KMS-11 (cell line): ENCODE measurements at regions not wholly inside any gene's neighbourhood (a gene's known extent, or its start where the extent isn't known, plus 50 kb on each side); places are given as distances from the start of the nearest gene placed in this dataset.

Source experiments
- H2AFZ ChIP-seq: fragments of 200-600 bp; sonication (generic); 2 replicates; pipeline ENCODE4 v1.6.1; 2016; ENCODE audit warnings: antibody characterized with exemption, mixed run types, low read depth
- H3K27ac ChIP-seq: fragments of 200-600 bp; sonication (generic); 2 replicates; pipeline ENCODE4 v1.6.1; 2016; ENCODE audit warnings: mild to moderate bottlenecking, mixed run types
- H3K27me3 ChIP-seq: fragments of 200-600 bp; sonication (generic); 2 replicates; pipeline ENCODE4 v1.6.1; 2017; ENCODE audit warnings: mild to moderate bottlenecking, low read depth, mixed run types, moderate library complexity; ENCODE audit not compliant: insufficient read depth
- H3K36me3 ChIP-seq: fragments of 200-600 bp; sonication (generic); 2 replicates; pipeline ENCODE4 v1.6.1; 2017; ENCODE audit warnings: mild to moderate bottlenecking, mixed run types; ENCODE audit not compliant: insufficient read depth
- H3K4me1 ChIP-seq: fragments of 200-600 bp; sonication (generic); 2 replicates; pipeline ENCODE4 v1.6.1; 2016; ENCODE audit warnings: mild to moderate bottlenecking, low read depth, mixed run types; ENCODE audit not compliant: poor library complexity, severe bottlenecking
- H3K4me2 ChIP-seq: fragments of 200-600 bp; sonication (generic); 2 replicates; pipeline ENCODE4 v1.7.0; 2016; ENCODE audit warnings: mild to moderate bottlenecking, mixed run types
- H3K4me3 ChIP-seq: fragments of 200-600 bp; sonication (generic); IDR thresholded peaks from 2 replicates; pipeline ENCODE4 v1.6.1; 2017; ENCODE audit warnings: low read depth, low read length, mixed read lengths; ENCODE audit not compliant: insufficient read depth
- H3K79me2 ChIP-seq: fragments of 200-600 bp; sonication (generic); 2 replicates; pipeline ENCODE4 v1.6.1; 2016; ENCODE audit warnings: low read depth, mixed run types; ENCODE audit not compliant: insufficient read depth
- H3K9ac ChIP-seq: fragments of 200-600 bp; sonication (generic); 2 replicates; pipeline ENCODE4 v1.6.1; 2016; ENCODE audit warnings: mild to moderate bottlenecking, mixed run types
- H4K20me1 ChIP-seq: fragments of 200-600 bp; sonication (generic); 2 replicates; pipeline ENCODE4 v1.6.1; 2016; ENCODE audit warnings: mild to moderate bottlenecking, mixed run types; ENCODE audit not compliant: insufficient read depth
- CTCF ChIP-seq: fragments of 200-600 bp; sonication (generic); conservative IDR thresholded peaks from 2 replicates; pipeline ENCODE4 v1.6.1; 2017; ENCODE audit warnings: low read depth, mild to moderate bottlenecking, antibody characterized with exemption, low read length, moderate library complexity, mixed read lengths

GRCh38 chr3:182129740-182130139 lies 418.0 kb downstream of the SOX2 start:
- Histone ChIP-seq H3K27ac (no peak overlapping the region), H2AFZ (no peak overlapping the region), H3K4me1 (no peaks in the 10 kb centered on the region), H3K79me2 (no peaks in the 10 kb centered on the region), H3K4me2 (no peak overlapping the region), H3K4me3 (no peak overlapping the region), H3K9ac (no peak overlapping the region), H4K20me1 (no peaks in the 10 kb centered on the region), H3K36me3 (no peaks in the 10 kb centered on the region), H3K27me3 (no peaks in the 10 kb centered on the region)
- no peak for TF ChIP-seq CTCF

GRCh38 chr3:182133752-182134151 lies 422.0 kb downstream of the SOX2 start:
- Histone ChIP-seq H3K27me3 (no peaks in the 10 kb centered on the region), H3K4me3 (no peak overlapping the region), H4K20me1 (no peaks in the 10 kb centered on the region), H3K36me3 (no peaks in the 10 kb centered on the region), H3K4me1 (no peaks in the 10 kb centered on the region), H3K79me2 (no peaks in the 10 kb centered on the region), H3K9ac (no peak overlapping the region), H3K27ac (no peak overlapping the region), H3K4me2 (no peak overlapping the region), H2AFZ (no peak overlapping the region)
- no peak for TF ChIP-seq CTCF

- H3K9ac ChIP-seq: no peak overlapping the region
- H3K4me1 ChIP-seq: no peaks in the 10 kb centered on the region
- no peaks in the 10 kb centered on the region for H3K27me3 ChIP-seq
- no peak overlapping the region for H3K27ac ChIP-seq
- no peaks in the 10 kb centered on the region for H4K20me1 ChIP-seq
- H3K79me2 ChIP-seq: no peaks in the 10 kb centered on the region
- no peak overlapping the region for H3K4me3 ChIP-seq
- no peaks in the 10 kb centered on the region for H3K36me3 ChIP-seq
- no peak overlapping the region for H2AFZ ChIP-seq
- no peak overlapping the region for H3K4me2 ChIP-seq
- no peak for TF ChIP-seq CTCF
Observed at GRCh38 chr3:182135056-182135455, 423.3 kb downstream of the SOX2 start.

- TF ChIP-seq CTCF: no peak
- Histone ChIP-seq H3K36me3 (no peaks in the 10 kb centered on the region), H3K27me3 (no peaks in the 10 kb centered on the region), H2AFZ (no peak overlapping the region), H4K20me1 (no peaks in the 10 kb centered on the region), H3K9ac (no peak overlapping the region), H3K4me2 (no peak overlapping the region), H3K27ac (no peak overlapping the region), H3K79me2 (no peaks in the 10 kb centered on the region), H3K4me3 (no peak overlapping the region), H3K4me1 (no peaks in the 10 kb centered on the region)
Observed at GRCh38 chr3:182136008-182136910, 424.5 kb downstream of the SOX2 start.
